22Rv1 (cell line): ENCODE measurements at regions not wholly inside any gene's neighbourhood (a gene's known extent, or its start where the extent isn't known, plus 50 kb on each side); places are given as distances from the start of the nearest gene placed in this dataset.

Experiments used
- ZFX ChIP-seq: fragments of 450-650 bp; IDR thresholded peaks from 2 replicates; pipeline ENCODE4 v1.6.1; 2017; ENCODE audit warnings: antibody characterized with exemption, borderline replicate concordance
- TF ChIP-seq, protein P1 (sequence below): fragments of 450-650 bp; IDR thresholded peaks from 2 replicates; pipeline ENCODE4 v1.5.1; 2017; ENCODE audit warnings: mild to moderate bottlenecking

GRCh38 chr2:34349527-34349926 is 750.4 kb upstream of the FAM98A start:
- TF ChIP-seq, protein P1, sequence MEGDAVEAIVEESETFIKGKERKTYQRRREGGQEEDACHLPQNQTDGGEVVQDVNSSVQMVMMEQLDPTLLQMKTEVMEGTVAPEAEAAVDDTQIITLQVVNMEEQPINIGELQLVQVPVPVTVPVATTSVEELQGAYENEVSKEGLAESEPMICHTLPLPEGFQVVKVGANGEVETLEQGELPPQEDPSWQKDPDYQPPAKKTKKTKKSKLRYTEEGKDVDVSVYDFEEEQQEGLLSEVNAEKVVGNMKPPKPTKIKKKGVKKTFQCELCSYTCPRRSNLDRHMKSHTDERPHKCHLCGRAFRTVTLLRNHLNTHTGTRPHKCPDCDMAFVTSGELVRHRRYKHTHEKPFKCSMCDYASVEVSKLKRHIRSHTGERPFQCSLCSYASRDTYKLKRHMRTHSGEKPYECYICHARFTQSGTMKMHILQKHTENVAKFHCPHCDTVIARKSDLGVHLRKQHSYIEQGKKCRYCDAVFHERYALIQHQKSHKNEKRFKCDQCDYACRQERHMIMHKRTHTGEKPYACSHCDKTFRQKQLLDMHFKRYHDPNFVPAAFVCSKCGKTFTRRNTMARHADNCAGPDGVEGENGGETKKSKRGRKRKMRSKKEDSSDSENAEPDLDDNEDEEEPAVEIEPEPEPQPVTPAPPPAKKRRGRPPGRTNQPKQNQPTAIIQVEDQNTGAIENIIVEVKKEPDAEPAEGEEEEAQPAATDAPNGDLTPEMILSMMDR, result no peak
- TF ChIP-seq ZFX, result no peak
